ENCODE measurements at regions not wholly inside any gene's neighbourhood (a gene's known extent, or its start where the extent isn't known, plus 50 kb on each side); places are given as distances from the start of the nearest gene placed in this dataset.

GRCh38 chr12:128098730-128099129 lies 168.2 kb upstream of the TMEM132C start:
- WGBS (ENCODE audit: insufficient coverage, insufficient replicate concordance, low lambda C conversion rate, missing lambda C conversion rate): 41% methylated on average over 6 of the region's 7 CpGs
- no peak overlapping the region for H2AFZ ChIP-seq (ENCODE audit: control insufficient read depth, low read depth, low read length)
- in situ Hi-C loops (cut with MboI) (no loop called here), intact Hi-C loops (cut with micrococcal nuclease; ENCODE audit: unreplicated experiment) (no loop called here)
- ChIA-PET POLR2A (no interaction called here), SMC1A (ENCODE audit: uncharacterized antibody, unreplicated experiment) (no interaction called here), RAD21 (ENCODE audit: unreplicated experiment) (no interaction called here), CTCF (no interaction called here)
- H4K20me1 ChIP-seq (ENCODE audit: control insufficient read depth, insufficient read depth): no peaks in the 10 kb centered on the region
- no peaks in the 10 kb centered on the region for H3K27me3 ChIP-seq (replicated peaks in 1 of 2; ENCODE audit: control insufficient read depth in 2 of 2, insufficient read depth in 2 of 2, low read length in 1 of 2)
- ATAC-seq (no peak), DNase-seq (ENCODE audit: low read depth, low spot score) (no peak), FAIRE-seq (no peak)
- H3K27ac ChIP-seq (ENCODE audit: control insufficient read depth, insufficient read depth): no peak overlapping the region
- BruUV-seq (replicated peaks): no TSS peak
- H3K4me2 ChIP-seq (ENCODE audit: control insufficient read depth, insufficient read depth): no peak overlapping the region
- H3K9ac ChIP-seq (ENCODE audit: control insufficient read depth, insufficient read depth, low read length): no peak overlapping the region
- H3K4me3 ChIP-seq: no peak overlapping the region
- no peaks in the 10 kb centered on the region for H3K79me2 ChIP-seq (ENCODE audit: control insufficient read depth, insufficient read depth, low read length)
- no peak for TF ChIP-seq ZNF622 (IDR thresholded peaks at IDR 0.05)
- TF ChIP-seq RELB (IDR thresholded peaks at IDR 0.05; ENCODE audit: low read depth): no peak
- no peaks in the 10 kb centered on the region for H3K4me1 ChIP-seq (ENCODE audit: control insufficient read depth, insufficient read depth, low read length)
- no peaks in the 10 kb centered on the region for H3K9me3 ChIP-seq (replicated peaks; ENCODE audit: control insufficient read depth, insufficient read depth, low read length)
- H3K36me3 ChIP-seq (ENCODE audit: control insufficient read depth in 2 of 2, insufficient read depth in 2 of 2, low read length in 1 of 2): no peaks in the 10 kb centered on the region

- Histone ChIP-seq H3K79me2 (ENCODE audit: control insufficient read depth, insufficient read depth, low read length) (no peaks in the 10 kb centered on the region), H2AFZ (ENCODE audit: control insufficient read depth, low read depth, low read length) (no peak overlapping the region), H3K9ac (ENCODE audit: control insufficient read depth, insufficient read depth, low read length) (no peak overlapping the region), H3K4me3 (no peak overlapping the region), H3K9me3 (replicated peaks; ENCODE audit: control insufficient read depth, insufficient read depth, low read length) (no peaks in the 10 kb centered on the region), H3K4me2 (ENCODE audit: control insufficient read depth, insufficient read depth) (no peak overlapping the region), H3K36me3 (ENCODE audit: control insufficient read depth in 2 of 2, insufficient read depth in 2 of 2, low read length in 1 of 2) (no peaks in the 10 kb centered on the region), H4K20me1 (ENCODE audit: control insufficient read depth, insufficient read depth) (no peaks in the 10 kb centered on the region), H3K4me1 (ENCODE audit: control insufficient read depth, insufficient read depth, low read length) (no peaks in the 10 kb centered on the region), H3K27ac (ENCODE audit: control insufficient read depth, insufficient read depth) (no peak overlapping the region), H3K27me3 (replicated peaks in 1 of 2; ENCODE audit: control insufficient read depth in 2 of 2, insufficient read depth in 2 of 2, low read length in 1 of 2) (no peaks in the 10 kb centered on the region)
- in situ Hi-C loops (cut with MboI): no loop called here
- DNase-seq (ENCODE audit: low read depth, low spot score): no peak
- TF ChIP-seq CHD1 (IDR thresholded peaks at IDR 0.05; ENCODE audit: low read depth, low read length): no peak
- TF ChIP-seq RBBP5 (conservative IDR thresholded peaks at IDR 0.05): no peak
- TF ChIP-seq MEF2B (IDR thresholded peaks at IDR 0.05; ENCODE audit: partially characterized antibody, poor library complexity, severe bottlenecking): no peak
- no peak for TF ChIP-seq POLR2AphosphoS5 (IDR thresholded peaks at IDR 0.05; ENCODE audit: low read length)
- no peak for TF ChIP-seq RAD51 (IDR thresholded peaks at IDR 0.05)
- TF ChIP-seq EGR1 (IDR thresholded peaks at IDR 0.05; ENCODE audit: borderline replicate concordance in 1 of 2, low read depth in 2 of 2, low read length in 2 of 2): no peak
- no peak for TF ChIP-seq CBFB (IDR thresholded peaks at IDR 0.05; ENCODE audit: low read depth)
- CTCF ChIA-PET: no interaction called here
- POLR2A ChIA-PET: no interaction called here
- RAD21 ChIA-PET (ENCODE audit: unreplicated experiment): no interaction called here
- BruUV-seq (replicated peaks): no TSS peak
- no peak for FAIRE-seq
- 51% methylated on average over 6 of the region's 6 CpGs for WGBS (ENCODE audit: insufficient coverage, insufficient replicate concordance, low lambda C conversion rate, missing lambda C conversion rate)
- no peak for ATAC-seq
- intact Hi-C loops (cut with micrococcal nuclease; ENCODE audit: unreplicated experiment): no loop called here
- SMC1A ChIA-PET (ENCODE audit: uncharacterized antibody, unreplicated experiment): no interaction called here
These were observed 163.8 kb upstream of the TMEM132C start for GRCh38 chr12:128103152-128103551.
